ENCODE measurements at regions not wholly inside any gene's neighbourhood (a gene's known extent, or its start where the extent isn't known, plus 50 kb on each side); places are given as distances from the start of the nearest gene placed in this dataset.
A peak's percentile ranks its signal among the peaks of the same experiment; 100 is the strongest.

DNA sequence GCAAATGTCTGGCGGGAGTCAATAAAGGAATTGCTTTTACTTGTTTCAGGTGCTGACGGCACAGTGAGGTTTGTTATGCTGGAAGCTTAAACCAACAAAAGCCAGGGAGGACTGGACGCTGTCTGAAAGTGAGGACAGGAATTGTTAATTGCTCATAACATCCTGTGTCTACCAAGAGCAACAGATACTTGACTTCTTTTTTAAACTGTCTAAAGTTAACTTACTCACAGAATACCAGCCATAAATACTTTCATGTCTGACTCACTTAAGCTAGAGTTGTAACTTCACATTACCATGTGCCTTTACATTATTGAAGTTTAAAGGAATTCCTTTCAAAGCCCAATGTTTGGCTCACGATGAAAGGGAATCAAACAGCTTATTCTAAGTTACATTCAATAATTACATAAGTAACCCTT is 252.7 kb upstream of the SHH start:
- CTCF ChIA-PET (ENCODE audit: low intra/inter-chr PET ratio, low total read pairs), result no interaction called here
- ATAC-seq, result no peak
- H3K9me3 ChIP-seq (ENCODE audit: low read length), result no peaks in the 10 kb centered on the region
- TF ChIP-seq, protein P1, sequence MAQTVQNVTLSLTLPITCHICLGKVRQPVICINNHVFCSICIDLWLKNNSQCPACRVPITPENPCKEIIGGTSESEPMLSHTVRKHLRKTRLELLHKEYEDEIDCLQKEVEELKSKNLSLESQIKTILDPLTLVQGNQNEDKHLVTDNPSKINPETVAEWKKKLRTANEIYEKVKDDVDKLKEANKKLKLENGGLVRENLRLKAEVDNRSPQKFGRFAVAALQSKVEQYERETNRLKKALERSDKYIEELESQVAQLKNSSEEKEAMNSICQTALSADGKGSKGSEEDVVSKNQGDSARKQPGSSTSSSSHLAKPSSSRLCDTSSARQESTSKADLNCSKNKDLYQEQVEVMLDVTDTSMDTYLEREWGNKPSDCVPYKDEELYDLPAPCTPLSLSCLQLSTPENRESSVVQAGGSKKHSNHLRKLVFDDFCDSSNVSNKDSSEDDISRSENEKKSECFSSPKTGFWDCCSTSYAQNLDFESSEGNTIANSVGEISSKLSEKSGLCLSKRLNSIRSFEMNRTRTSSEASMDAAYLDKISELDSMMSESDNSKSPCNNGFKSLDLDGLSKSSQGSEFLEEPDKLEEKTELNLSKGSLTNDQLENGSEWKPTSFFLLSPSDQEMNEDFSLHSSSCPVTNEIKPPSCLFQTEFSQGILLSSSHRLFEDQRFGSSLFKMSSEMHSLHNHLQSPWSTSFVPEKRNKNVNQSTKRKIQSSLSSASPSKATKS (CRISPR knock-in tag; IDR thresholded peaks at IDR 0.05), result no peak
- TF ChIP-seq, protein P2, sequence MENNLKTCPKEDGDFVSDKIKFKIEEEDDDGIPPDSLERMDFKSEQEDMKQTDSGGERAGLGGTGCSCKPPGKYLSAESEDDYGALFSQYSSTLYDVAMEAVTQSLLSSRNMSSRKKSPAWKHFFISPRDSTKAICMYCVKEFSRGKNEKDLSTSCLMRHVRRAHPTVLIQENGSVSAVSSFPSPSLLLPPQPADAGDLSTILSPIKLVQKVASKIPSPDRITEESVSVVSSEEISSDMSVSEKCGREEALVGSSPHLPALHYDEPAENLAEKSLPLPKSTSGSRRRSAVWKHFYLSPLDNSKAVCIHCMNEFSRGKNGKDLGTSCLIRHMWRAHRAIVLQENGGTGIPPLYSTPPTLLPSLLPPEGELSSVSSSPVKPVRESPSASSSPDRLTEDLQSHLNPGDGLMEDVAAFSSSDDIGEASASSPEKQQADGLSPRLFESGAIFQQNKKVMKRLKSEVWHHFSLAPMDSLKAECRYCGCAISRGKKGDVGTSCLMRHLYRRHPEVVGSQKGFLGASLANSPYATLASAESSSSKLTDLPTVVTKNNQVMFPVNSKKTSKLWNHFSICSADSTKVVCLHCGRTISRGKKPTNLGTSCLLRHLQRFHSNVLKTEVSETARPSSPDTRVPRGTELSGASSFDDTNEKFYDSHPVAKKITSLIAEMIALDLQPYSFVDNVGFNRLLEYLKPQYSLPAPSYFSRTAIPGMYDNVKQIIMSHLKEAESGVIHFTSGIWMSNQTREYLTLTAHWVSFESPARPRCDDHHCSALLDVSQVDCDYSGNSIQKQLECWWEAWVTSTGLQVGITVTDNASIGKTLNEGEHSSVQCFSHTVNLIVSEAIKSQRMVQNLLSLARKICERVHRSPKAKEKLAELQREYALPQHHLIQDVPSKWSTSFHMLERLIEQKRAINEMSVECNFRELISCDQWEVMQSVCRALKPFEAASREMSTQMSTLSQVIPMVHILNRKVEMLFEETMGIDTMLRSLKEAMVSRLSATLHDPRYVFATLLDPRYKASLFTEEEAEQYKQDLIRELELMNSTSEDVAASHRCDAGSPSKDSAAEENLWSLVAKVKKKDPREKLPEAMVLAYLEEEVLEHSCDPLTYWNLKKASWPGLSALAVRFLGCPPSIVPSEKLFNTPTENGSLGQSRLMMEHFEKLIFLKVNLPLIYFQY (CRISPR knock-in tag; IDR thresholded peaks at IDR 0.05; ENCODE audit: borderline replicate concordance), result no peak
- intact Hi-C loops (cut with micrococcal nuclease; ENCODE audit: unreplicated experiment), result no loop called here
- H3K36me3 ChIP-seq (replicated peaks in 1 of 2; ENCODE audit: control insufficient read depth in 1 of 2, insufficient read depth in 2 of 2, low read length in 2 of 2), result no peaks in the 10 kb centered on the region
- POLR2A ChIA-PET, result no interaction called here
- no peaks in the 10 kb centered on the region for H3K79me2 ChIP-seq (ENCODE audit: insufficient read depth, low read length)
- no peak overlapping the region for H3K4me3 ChIP-seq (replicated peaks in 1 of 3; ENCODE audit: insufficient read depth in 1 of 3, low read depth in 2 of 3, low read length in 3 of 3)
- H4K20me1 ChIP-seq (ENCODE audit: insufficient read depth, low read length), result no peaks in the 10 kb centered on the region
- H3K27ac ChIP-seq (ENCODE audit: extremely low read length, insufficient read depth, low read length), result no peak overlapping the region
- no peak overlapping the region for H2AFZ ChIP-seq (ENCODE audit: low read length)
- no peaks in the 10 kb centered on the region for H3K4me1 ChIP-seq (ENCODE audit: insufficient read depth, low read length)
- peak; percentile 15 for DNase-seq (ENCODE audit: low spot score)
- BruUV-seq (replicated peaks), result no TSS peak
- WGBS (ENCODE audit: low lambda C conversion rate), result 2% methylated on average over 4 of the region's 4 CpGs
- H3K9ac ChIP-seq (ENCODE audit: insufficient read depth, low read depth, low read length), result no peak overlapping the region
- in situ Hi-C loops (cut with HindIII; ENCODE audit: extremely low pct_ligation_motif_present, low pct_unique_long_range_greater_than_20kb), result no loop called here
- peaks cover 2 to 38% of the 10 kb centered on the region in 2 experiments; a peak in 4 of 5 replicates for H3K27me3 ChIP-seq (ENCODE audit: control insufficient read depth in 1 of 2, insufficient read depth in 2 of 2, low read length in 2 of 2)
- FAIRE-seq, result no peak
- H3K4me2 ChIP-seq (ENCODE audit: low read depth, low read length), result no peak overlapping the region

All from HepG2 (cell line).